ENCODE measurements at regions not wholly inside any gene's neighbourhood (a gene's known extent, or its start where the extent isn't known, plus 50 kb on each side); places are given as distances from the start of the nearest gene placed in this dataset.

GRCh38 chr3:40829876-40830275 lies 305.1 kb downstream of the ZNF621 start:
- Histone ChIP-seq H3K27me3 (no peaks in the 10 kb centered on the region), H3K36me3 (no peaks in the 10 kb centered on the region), H3K4me3 (no peak overlapping the region), H3K9me3 (no peaks in the 10 kb centered on the region), H3K27ac (no peak overlapping the region), H3K4me1 (no peaks in the 10 kb centered on the region)
- intact Hi-C loops (cut with DNase I; ENCODE audit: low total_unique reads), result no loop called here
- no peak for DNase-seq (ENCODE audit: low spot score in 2 of 2)
- no peak for TF ChIP-seq CTCF (IDR thresholded peaks at IDR 0.05)
- TF ChIP-seq POLR2AphosphoS5 (IDR thresholded peaks at IDR 0.05), result no peak
- no peak for TF ChIP-seq POLR2A (IDR thresholded peaks at IDR 0.05)

DNA sequence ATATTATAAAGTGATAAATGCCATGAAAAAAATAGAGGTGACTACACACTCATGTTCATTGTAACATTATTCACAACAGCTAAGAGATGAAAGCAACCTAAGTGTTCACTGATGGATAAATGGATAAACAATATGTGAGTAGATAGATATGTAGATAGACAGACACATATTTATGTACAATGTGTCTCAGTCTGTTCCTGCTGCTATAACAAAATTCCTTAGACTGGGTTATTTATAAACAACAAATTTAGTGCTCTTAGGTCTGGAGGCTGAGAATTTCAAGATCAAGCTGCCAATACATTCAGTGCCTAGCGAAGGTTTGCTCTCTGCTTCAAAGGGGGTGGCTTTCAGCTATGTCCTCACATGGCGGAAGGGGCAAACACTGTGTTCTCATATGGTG lies 312.5 kb downstream of the ZNF621 start:
- Histone ChIP-seq H3K36me3 (no peaks in the 10 kb centered on the region), H3K9me3 (no peaks in the 10 kb centered on the region), H3K27ac (no peak overlapping the region), H3K4me3 (no peak overlapping the region), H3K27me3 (no peaks in the 10 kb centered on the region), H3K4me1 (no peaks in the 10 kb centered on the region)
- intact Hi-C loops (cut with DNase I; ENCODE audit: low total_unique reads), result no loop called here
- no peak for DNase-seq (ENCODE audit: low spot score in 2 of 2)
- no peak for TF ChIP-seq POLR2A (IDR thresholded peaks at IDR 0.05)
- no peak for TF ChIP-seq CTCF (IDR thresholded peaks at IDR 0.05)
- TF ChIP-seq POLR2AphosphoS5 (IDR thresholded peaks at IDR 0.05), result no peak

- Histone ChIP-seq H3K27ac (no peak overlapping the region), H3K27me3 (no peaks in the 10 kb centered on the region), H3K4me1 (no peaks in the 10 kb centered on the region), H3K9me3 (no peaks in the 10 kb centered on the region), H3K36me3 (no peaks in the 10 kb centered on the region), H3K4me3 (no peak overlapping the region)
- DNase-seq (ENCODE audit: low spot score in 2 of 2), result no peak
- intact Hi-C loops (cut with DNase I; ENCODE audit: low total_unique reads), result no loop called here
- TF ChIP-seq CTCF (IDR thresholded peaks at IDR 0.05) (no peak), POLR2A (IDR thresholded peaks at IDR 0.05) (no peak), POLR2AphosphoS5 (IDR thresholded peaks at IDR 0.05) (no peak)
These were observed 316.4 kb downstream of the ZNF621 start for GRCh38 chr3:40841131-40841530.

DNA sequence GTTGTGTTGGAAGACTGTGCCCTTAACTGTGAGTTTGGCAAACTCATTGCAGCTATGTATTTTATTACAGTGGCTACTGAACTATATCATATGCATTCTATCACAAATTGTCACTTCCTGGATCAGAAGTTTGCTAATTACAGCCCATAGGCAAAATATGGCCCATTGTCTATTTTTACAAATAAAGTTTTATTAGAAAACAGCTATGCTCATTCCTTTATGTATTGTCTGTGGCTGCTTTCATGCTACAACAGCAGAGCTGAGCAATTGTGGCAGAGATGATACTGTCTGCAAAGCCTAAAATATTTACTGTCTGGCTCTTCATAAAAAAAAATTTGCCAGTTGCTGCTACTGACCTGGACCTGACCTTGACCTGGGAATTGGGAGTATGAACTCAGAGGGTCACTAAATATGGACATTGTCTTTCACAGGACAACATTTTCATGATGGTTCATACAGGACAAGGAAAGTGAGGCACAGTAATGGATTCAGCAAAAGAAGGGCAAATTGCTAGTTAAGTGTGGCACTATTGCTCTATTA lies 316.9 kb downstream of the ZNF621 start:
- Histone ChIP-seq H3K9me3 (no peaks in the 10 kb centered on the region), H3K36me3 (no peaks in the 10 kb centered on the region), H3K27me3 (no peaks in the 10 kb centered on the region), H3K4me1 (no peaks in the 10 kb centered on the region), H3K27ac (no peak overlapping the region), H3K4me3 (no peak overlapping the region)
- intact Hi-C loops (cut with DNase I; ENCODE audit: low total_unique reads), result no loop called here
- no peak for TF ChIP-seq CTCF (IDR thresholded peaks at IDR 0.05)
- no peak for TF ChIP-seq POLR2A (IDR thresholded peaks at IDR 0.05)
- no peak for TF ChIP-seq POLR2AphosphoS5 (IDR thresholded peaks at IDR 0.05)
- DNase-seq (ENCODE audit: low spot score in 2 of 2), result no peak

- Histone ChIP-seq H3K4me1 (no peaks in the 10 kb centered on the region), H3K9me3 (no peaks in the 10 kb centered on the region), H3K27me3 (no peaks in the 10 kb centered on the region), H3K27ac (no peak overlapping the region), H3K36me3 (no peaks in the 10 kb centered on the region), H3K4me3 (no peak overlapping the region)
- intact Hi-C loops (cut with DNase I; ENCODE audit: low total_unique reads), result no loop called here
- no peak for TF ChIP-seq POLR2AphosphoS5 (IDR thresholded peaks at IDR 0.05)
- no peak for TF ChIP-seq POLR2A (IDR thresholded peaks at IDR 0.05)
- TF ChIP-seq CTCF (IDR thresholded peaks at IDR 0.05), result no peak
- DNase-seq (ENCODE audit: low spot score in 2 of 2), result no peak
These were observed 318.0 kb downstream of the ZNF621 start for GRCh38 chr3:40842714-40843113.

Data from breast epithelium (tissue), 4 donors.